GM20000 (cell line): ENCODE measurements at regions not wholly inside any gene's neighbourhood (a gene's known extent, or its start where the extent isn't known, plus 50 kb on each side); places are given as distances from the start of the nearest gene placed in this dataset.
"Not testable (repeated sequence)": the region's sequence is repeated elsewhere in the genome, so short reads cannot be mapped to it uniquely, and the experiment has no call there.

Source experiments
- DNase-seq: peaks from one replicate; pipeline ENCODE4 v3.0.0; 2012; ENCODE audit warnings: low spot score
- CTCF ChIP-seq: IDR thresholded peaks from 2 replicates; pipeline ENCODE4 v1.5.1; 2012; ENCODE audit warnings: mild to moderate bottlenecking, control low read depth; ENCODE audit errors: extremely low read depth, missing control alignments

GRCh38 chr4:123682931-123683330 lies 286.3 kb downstream of the SPRY1 start:
- no peak for DNase-seq
- TF ChIP-seq CTCF: no peak

GRCh38 chr4:123684937-123685336 lies 288.3 kb downstream of the SPRY1 start:
- not testable (repeated sequence) for DNase-seq

GRCh38 chr4:123695531-123695930 lies 298.9 kb downstream of the SPRY1 start:
- DNase-seq: not testable (repeated sequence)

GRCh38 chr4:123696687-123697086 lies 300.1 kb downstream of the SPRY1 start:
- TF ChIP-seq CTCF: no peak
- DNase-seq: no peak

GRCh38 chr4:123698556-123698955 lies 302.0 kb downstream of the SPRY1 start:
- no peak for TF ChIP-seq CTCF

GRCh38 chr4:123699880-123700771 lies 303.5 kb downstream of the SPRY1 start:
- no peak for DNase-seq

More at GRCh38 chr4:123698556-123698955, 302.0 kb downstream of the SPRY1 start:
- DNase-seq: no peak

GRCh38 chr4:123701131-123701575 lies 304.6 kb downstream of the SPRY1 start:
- TF ChIP-seq CTCF: no peak
- DNase-seq: no peak

More at GRCh38 chr4:123699880-123700771, 303.5 kb downstream of the SPRY1 start:
- no peak for TF ChIP-seq CTCF

- DNase-seq: no peak
- TF ChIP-seq CTCF: no peak
These were observed 308.8 kb downstream of the SPRY1 start for GRCh38 chr4:123705419-123705818.
